ENCODE measurements at regions not wholly inside any gene's neighbourhood (a gene's known extent, or its start where the extent isn't known, plus 50 kb on each side); places are given as distances from the start of the nearest gene placed in this dataset.

GRCh38 chr3:77835921-77836320, 796.0 kb downstream of the ROBO2 start:
- H3K4me1 ChIP-seq = no peaks in the 10 kb centered on the region
- no peak overlapping the region for H3K27ac ChIP-seq
- no peak overlapping the region for H3K4me2 ChIP-seq
- no peak overlapping the region for H3K4me3 ChIP-seq
- no peak for TF ChIP-seq Cebpa-rat (IDR thresholded peaks at IDR 0.05)
- peaks cover 0 to 8% (median 4%) of the 10 kb centered on the region in 11 experiments; a peak in 7 of 22 replicates for H3K9me3 ChIP-seq (replicated peaks in 1 of 11)
- H3K27me3 ChIP-seq = no peaks in the 10 kb centered on the region
- no peaks in the 10 kb centered on the region for H3K36me3 ChIP-seq
- H4K20me1 ChIP-seq = no peaks in the 10 kb centered on the region
- no peak overlapping the region for H3K9ac ChIP-seq

- no peak overlapping the region for H3K9ac ChIP-seq
- H4K20me1 ChIP-seq = no peaks in the 10 kb centered on the region
- H3K36me3 ChIP-seq = no peaks in the 10 kb centered on the region
- H3K4me2 ChIP-seq = no peak overlapping the region
- no peaks in the 10 kb centered on the region for H3K4me1 ChIP-seq
- H3K27me3 ChIP-seq = no peaks in the 10 kb centered on the region
- no peak overlapping the region for H3K27ac ChIP-seq
- H3K9me3 ChIP-seq (replicated peaks in 1 of 11) = peaks cover 0 to 8% (median 4%) of the 10 kb centered on the region in 11 experiments; a peak in 7 of 22 replicates
- no peak overlapping the region for H3K4me3 ChIP-seq
- TF ChIP-seq Cebpa-rat (IDR thresholded peaks at IDR 0.05) = no peak
Measured at GRCh38 chr3:77837456-77838025, 797.6 kb downstream of the ROBO2 start.

GRCh38 chr3:77859156-77859555, 819.3 kb downstream of the ROBO2 start:
- no peak for TF ChIP-seq Cebpa-rat (IDR thresholded peaks at IDR 0.05)

GRCh38 chr3:77868725-77869124, 828.8 kb downstream of the ROBO2 start:
- H3K4me3 ChIP-seq = no peak overlapping the region
- H3K4me2 ChIP-seq = no peak overlapping the region
- H4K20me1 ChIP-seq = no peaks in the 10 kb centered on the region
- H3K27me3 ChIP-seq = no peaks in the 10 kb centered on the region
- H3K4me1 ChIP-seq = 0 out of 20 replicates have a peak, but pooled peaks cover 0 to under 1% (median 0%) of the 10 kb centered on the region in 10 experiments
- no peak overlapping the region for H3K9ac ChIP-seq
- H3K36me3 ChIP-seq = no peaks in the 10 kb centered on the region
- no peaks in the 10 kb centered on the region for H3K9me3 ChIP-seq (replicated peaks in 1 of 11)
- H3K27ac ChIP-seq = no peak overlapping the region
- no peak for TF ChIP-seq Cebpa-rat (IDR thresholded peaks at IDR 0.05)

More at GRCh38 chr3:77859156-77859555, 819.3 kb downstream of the ROBO2 start:
- Histone ChIP-seq H3K4me1 (no peaks in the 10 kb centered on the region), H4K20me1 (no peaks in the 10 kb centered on the region), H3K4me3 (no peak overlapping the region), H3K27me3 (no peaks in the 10 kb centered on the region), H3K27ac (no peak overlapping the region), H3K4me2 (no peak overlapping the region), H3K9me3 (replicated peaks in 1 of 11) (no peaks in the 10 kb centered on the region), H3K9ac (no peak overlapping the region), H3K36me3 (no peaks in the 10 kb centered on the region)

GRCh38 chr3:77869423-77869822, 829.5 kb downstream of the ROBO2 start:
- no peak overlapping the region for H3K9ac ChIP-seq
- no peak for TF ChIP-seq Cebpa-rat (IDR thresholded peaks at IDR 0.05)
- H3K27ac ChIP-seq = no peak overlapping the region
- H3K9me3 ChIP-seq (replicated peaks in 1 of 11) = no peaks in the 10 kb centered on the region
- H3K4me1 ChIP-seq = peaks cover 0 to 7% (median 0%) of the 10 kb centered on the region in 10 experiments; a peak in 4 of 20 replicates
- no peaks in the 10 kb centered on the region for H4K20me1 ChIP-seq
- H3K4me3 ChIP-seq = no peak overlapping the region
- no peak overlapping the region for H3K4me2 ChIP-seq
- no peaks in the 10 kb centered on the region for H3K27me3 ChIP-seq
- H3K36me3 ChIP-seq = no peaks in the 10 kb centered on the region

- H3K27me3 ChIP-seq = no peaks in the 10 kb centered on the region
- H3K9ac ChIP-seq = no peak overlapping the region
- TF ChIP-seq Cebpa-rat (IDR thresholded peaks at IDR 0.05) = no peak
- H3K4me2 ChIP-seq = no peak overlapping the region
- H3K9me3 ChIP-seq (replicated peaks in 1 of 11) = no peaks in the 10 kb centered on the region
- no peaks in the 10 kb centered on the region for H3K36me3 ChIP-seq
- H3K4me1 ChIP-seq = peaks cover 0 to 11% (median 0%) of the 10 kb centered on the region in 10 experiments; a peak in 4 of 20 replicates
- no peak overlapping the region for H3K4me3 ChIP-seq
- no peaks in the 10 kb centered on the region for H4K20me1 ChIP-seq
- no peak overlapping the region for H3K27ac ChIP-seq
Measured at GRCh38 chr3:77871436-77871835, 831.5 kb downstream of the ROBO2 start.

GRCh38 chr3:77873598-77873997, 833.7 kb downstream of the ROBO2 start:
- Histone ChIP-seq H3K9me3 (replicated peaks in 1 of 11) (no peaks in the 10 kb centered on the region), H3K27me3 (no peaks in the 10 kb centered on the region), H4K20me1 (no peaks in the 10 kb centered on the region), H3K27ac (no peak overlapping the region), H3K36me3 (no peaks in the 10 kb centered on the region), H3K4me3 (no peak overlapping the region), H3K9ac (no peak overlapping the region), H3K4me2 (no peak overlapping the region), H3K4me1 (peaks cover 0 to 11% (median 0%) of the 10 kb centered on the region in 10 experiments; a peak in 4 of 20 replicates)
- TF ChIP-seq Cebpa-rat (IDR thresholded peaks at IDR 0.05) = no peak

GRCh38 chr3:77885381-77885780, 845.5 kb downstream of the ROBO2 start:
- H3K9me3 ChIP-seq (replicated peaks in 1 of 11) = 0 out of 22 replicates have a peak, but pooled peaks cover 0 to 4% (median 0%) of the 10 kb centered on the region in 11 experiments
- no peak overlapping the region for H3K4me2 ChIP-seq
- TF ChIP-seq Cebpa-rat (IDR thresholded peaks at IDR 0.05) = no peak
- no peak overlapping the region for H3K9ac ChIP-seq
- H3K36me3 ChIP-seq = no peaks in the 10 kb centered on the region
- H4K20me1 ChIP-seq = no peaks in the 10 kb centered on the region
- no peak overlapping the region for H3K4me3 ChIP-seq
- H3K27ac ChIP-seq = no peak overlapping the region
- H3K27me3 ChIP-seq = no peaks in the 10 kb centered on the region
- peaks cover 5 to 13% (median 11%) of the 10 kb centered on the region in 10 experiments; a peak in 17 of 20 replicates for H3K4me1 ChIP-seq

GRCh38 chr3:77887611-77888010, 847.7 kb downstream of the ROBO2 start:
- TF ChIP-seq Cebpa-rat (IDR thresholded peaks at IDR 0.05) = no peak
- no peaks in the 10 kb centered on the region for H4K20me1 ChIP-seq
- no peaks in the 10 kb centered on the region for H3K27me3 ChIP-seq
- H3K4me1 ChIP-seq = peaks cover 5 to 13% (median 11%) of the 10 kb centered on the region in 10 experiments; a peak in 17 of 20 replicates
- H3K9ac ChIP-seq = no peak overlapping the region
- H3K4me3 ChIP-seq = no peak overlapping the region
- H3K4me2 ChIP-seq = peak overlapping the region; percentile 27 to 59 (median 42); a peak in 17 of 22 replicates
- H3K27ac ChIP-seq = no peak overlapping the region
- H3K36me3 ChIP-seq = no peaks in the 10 kb centered on the region
- 0 out of 22 replicates have a peak, but pooled peaks cover 0 to 4% (median 0%) of the 10 kb centered on the region in 11 experiments for H3K9me3 ChIP-seq (replicated peaks in 1 of 11)

- Histone ChIP-seq H3K4me3 (no peak overlapping the region), H3K4me2 (0 out of 22 replicates have a peak overlapping the region, but pooled peaks of 1 of the 11 experiments have one; percentile 9), H3K36me3 (no peaks in the 10 kb centered on the region), H3K27me3 (no peaks in the 10 kb centered on the region), H3K9me3 (replicated peaks in 1 of 11) (0 out of 22 replicates have a peak, but pooled peaks cover 0 to 4% (median 0%) of the 10 kb centered on the region in 11 experiments), H3K27ac (no peak overlapping the region), H4K20me1 (no peaks in the 10 kb centered on the region), H3K9ac (no peak overlapping the region), H3K4me1 (peaks cover 5 to 13% (median 11%) of the 10 kb centered on the region in 10 experiments; a peak in 17 of 20 replicates)
- TF ChIP-seq Cebpa-rat (IDR thresholded peaks at IDR 0.05) = no peak
Measured at GRCh38 chr3:77889616-77890015, 849.7 kb downstream of the ROBO2 start.
